CD4-positive, alpha-beta T cell (primary cell): ENCODE measurements at regions not wholly inside any gene's neighbourhood (a gene's known extent, or its start where the extent isn't known, plus 50 kb on each side); places are given as distances from the start of the nearest gene placed in this dataset.

Experiments
- ATAC-seq: fragments of 200-7000 bp; cut with Tn5 transposase; one replicate; pipeline ENCODE4 v1.10.0; 2022; ENCODE audit warnings: mild to moderate bottlenecking; ENCODE audit not compliant: poor library complexity
- CTCF ChIA-PET: fragments of 350-600 bp; sonication (Branson Sonifier 250); formaldehyde crosslinking; loops from one replicate; lab custom pipeline; 2021; ENCODE audit warnings: antibody characterized with exemption, inconsistent platforms; lab: Charles Lee
- POLR2A ChIA-PET: fragments of 350-600 bp; sonication (Branson Sonifier 250); formaldehyde crosslinking; loops from one replicate; lab custom pipeline; 2021; ENCODE audit warnings: antibody characterized with exemption, inconsistent platforms; lab: Charles Lee
- DNase-seq, 14 experiments: peaks; one replicate each; pipeline ENCODE4 v3.0.0-alpha.2; 2013 to 2020; ENCODE audit warnings: mixed read lengths in 2 of 14
- H3K27ac ChIP-seq, 2 donors: one replicate each; pipeline versions ENCODE4 v1.5.1 to v1.7.0; 2013; ENCODE audit warnings: low read length in 2 of 2, low read depth in 1 of 2, mild to moderate bottlenecking in 1 of 2
- H3K27me3 ChIP-seq, 2 experiments: 1 replicate in 1 of 2; 2 replicates in 1 of 2; pipeline versions ENCODE4 v1.6.1 to v1.7.0; 2013; ENCODE audit warnings: low read length in 2 of 2, control low read depth in 1 of 2, mild to moderate bottlenecking in 1 of 2, moderate library complexity in 1 of 2; ENCODE audit not compliant: insufficient read depth in 2 of 2, control insufficient read depth in 1 of 2
- H3K36me3 ChIP-seq: one replicate; pipeline ENCODE4 v1.6.1; 2013; ENCODE audit warnings: low read length, control low read depth; ENCODE audit not compliant: insufficient read depth
- H3K4me1 ChIP-seq: one replicate; pipeline ENCODE4 v1.6.1; 2013; ENCODE audit warnings: low read length, control low read depth; ENCODE audit not compliant: insufficient read depth
- H3K4me3 ChIP-seq: one replicate; pipeline ENCODE4 v1.5.1; 2013; ENCODE audit warnings: mild to moderate bottlenecking, low read length, moderate library complexity
- H3K9me3 ChIP-seq, 2 experiments: 1 replicate in 1 of 2; 2 replicates in 1 of 2; pipeline versions ENCODE4 v1.6.1 to v1.7.0; 2013; ENCODE audit warnings: low read length in 2 of 2, mild to moderate bottlenecking in 2 of 2, control low read depth in 1 of 2, moderate library complexity in 1 of 2; ENCODE audit not compliant: control insufficient read depth in 1 of 2, insufficient read depth in 1 of 2
- H3K27ac Mint-ChIP-seq: one replicate; pipeline ENCODE4 v1.8.0; 2020; ENCODE audit warnings: mixed read lengths
- H3K27me3 Mint-ChIP-seq: one replicate; pipeline ENCODE4 v1.8.0; 2021; ENCODE audit warnings: mixed read lengths
- H3K36me3 Mint-ChIP-seq: one replicate; pipeline ENCODE4 v1.8.0; 2021; ENCODE audit warnings: low read depth, mixed read lengths
- H3K4me1 Mint-ChIP-seq: one replicate; pipeline ENCODE4 v1.8.0; 2021; ENCODE audit warnings: low read depth, mixed read lengths
- H3K4me3 Mint-ChIP-seq: one replicate; pipeline ENCODE4 v1.8.0; 2020; ENCODE audit warnings: mild to moderate bottlenecking, mixed read lengths
- H3K9me3 Mint-ChIP-seq: one replicate; pipeline ENCODE4 v1.8.0; 2020; ENCODE audit warnings: mixed read lengths
- CTCF ChIP-seq: fragments of 200-600 bp; IDR thresholded peaks from one replicate; pipeline ENCODE4 v1.8.0; 2022; ENCODE audit warnings: antibody characterized with exemption, mild to moderate bottlenecking
- intact Hi-C, 2 experiments: fragments of 100-400 bp; cut with DNase I in 1 of 2; cut with micrococcal nuclease in 1 of 2; formaldehyde crosslinking; loops; one replicate each; pipeline versions ENCODE4 v1.15.1 to v1.9.0; 2023 to 2025; cut with DNase I, micrococcal nuclease

DNA sequence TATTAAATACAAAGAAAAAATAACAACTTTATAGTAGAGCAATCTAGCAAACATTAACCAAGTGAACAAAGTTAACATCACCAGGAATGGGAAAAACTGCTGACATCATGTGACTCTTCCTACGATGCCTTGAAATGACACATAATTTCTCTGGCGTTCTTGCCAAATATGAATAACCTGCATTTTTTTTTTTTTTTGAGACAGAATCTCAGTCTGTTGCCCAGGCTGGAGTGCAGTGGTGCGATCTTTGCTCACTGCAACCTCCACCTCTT, 126.5 kb upstream of the VKORC1L1 start:
- Mint-ChIP-seq H3K27ac (no peak overlapping the region), H3K9me3 (no peaks in the 10 kb centered on the region), H3K36me3 (peaks cover 17% of the 10 kb centered on the region), H3K4me3 (no peak overlapping the region), H3K27me3 (no peaks in the 10 kb centered on the region), H3K4me1 (peaks cover 29% of the 10 kb centered on the region)
- POLR2A ChIA-PET: no interaction called here
- Histone ChIP-seq H3K4me1 (peaks cover 13% of the 10 kb centered on the region), H3K27ac (no peak overlapping the region), H3K36me3 (no peaks in the 10 kb centered on the region), H3K27me3 (no peaks in the 10 kb centered on the region), H3K4me3 (no peak overlapping the region), H3K9me3 (no peaks in the 10 kb centered on the region)
- intact Hi-C loops: loop anchor here in 1 of 2 experiments (10.0 kb wide), 2 partner anchors 458 to 748 kb away; partner anchors contain the start of gene TPST1
- TF ChIP-seq CTCF: no peak
- DNase-seq (no peak), ATAC-seq (no peak)
- CTCF ChIA-PET: no interaction called here

DNA sequence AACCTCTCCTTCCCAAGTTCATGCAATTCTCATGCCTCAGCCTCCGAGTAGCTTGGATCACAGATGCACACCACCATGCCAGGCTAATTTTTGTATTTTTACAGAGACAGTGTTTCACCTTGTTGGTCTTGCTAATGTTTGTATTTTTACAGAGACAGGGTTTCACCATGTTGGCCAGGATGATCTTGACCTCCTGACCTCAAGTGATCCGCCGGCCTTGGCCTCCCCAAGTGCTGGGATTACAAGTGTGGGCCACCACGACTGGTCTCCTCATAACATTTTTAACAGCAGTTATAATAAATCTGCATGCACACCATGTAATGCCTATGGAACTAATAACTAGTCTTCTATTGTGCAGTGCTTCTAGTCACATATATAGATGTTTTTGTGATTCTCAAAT, 123.8 kb upstream of the VKORC1L1 start:
- Mint-ChIP-seq H3K36me3 (peaks cover 27% of the 10 kb centered on the region), H3K9me3 (no peaks in the 10 kb centered on the region), H3K27ac (no peak overlapping the region), H3K27me3 (no peaks in the 10 kb centered on the region), H3K4me1 (peaks cover 33% of the 10 kb centered on the region), H3K4me3 (peak overlapping the region; percentile 99)
- intact Hi-C loops: loop anchor here in 1 of 2 experiments (2.0 to 10.0 kb wide), 3 partner anchors 234 to 746 kb away; partner anchors contain the start of genes GUSB and TPST1
- no peak for ATAC-seq
- H3K27me3 ChIP-seq: no peaks in the 10 kb centered on the region
- peaks cover 25% of the 10 kb centered on the region for H3K4me1 ChIP-seq
- ChIA-PET POLR2A (no interaction called here), CTCF (no interaction called here)
- no peak overlapping the region for H3K4me3 ChIP-seq
- H3K36me3 ChIP-seq: peaks cover 6% of the 10 kb centered on the region
- no peak overlapping the region for H3K27ac ChIP-seq
- TF ChIP-seq CTCF: no peak
- H3K9me3 ChIP-seq: no peaks in the 10 kb centered on the region
- DNase-seq: no peak

DNA sequence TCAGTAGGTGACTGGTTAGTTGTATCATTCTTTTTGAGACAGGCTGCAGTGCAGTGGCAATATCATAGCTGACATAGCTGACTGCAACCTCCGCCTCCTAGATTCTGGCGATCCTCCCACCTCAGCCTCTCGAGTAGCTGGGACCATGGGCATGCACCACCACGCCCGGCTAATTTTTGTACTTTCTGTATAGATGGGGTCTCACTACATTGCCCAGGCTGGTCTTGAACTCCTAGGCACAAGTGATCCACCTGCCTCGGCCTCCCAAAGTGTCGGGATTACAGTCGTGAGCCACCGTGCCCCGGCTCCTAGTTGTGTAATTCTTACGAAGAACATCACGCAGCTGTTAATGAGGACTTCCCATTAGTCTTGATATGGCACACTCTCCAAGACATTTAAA, 123.4 kb upstream of the VKORC1L1 start:
- Mint-ChIP-seq H3K36me3 (peaks cover 31% of the 10 kb centered on the region), H3K4me1 (peaks cover 33% of the 10 kb centered on the region), H3K27ac (no peak overlapping the region), H3K4me3 (peak overlapping the region; percentile 99), H3K27me3 (no peaks in the 10 kb centered on the region), H3K9me3 (no peaks in the 10 kb centered on the region)
- ATAC-seq: no peak
- no peak overlapping the region for H3K27ac ChIP-seq
- ChIA-PET CTCF (no interaction called here), POLR2A (interaction anchor here (0.9 to 1.0 kb wide), 2 partner anchors 904 to 1172 kb away, joined by 3 to 5 read pairs; partner anchors contain the start of gene TMEM248)
- no peaks in the 10 kb centered on the region for H3K27me3 ChIP-seq
- intact Hi-C loops: loop anchor here in 1 of 2 experiments (2.0 to 10.0 kb wide), 3 partner anchors 233 to 745 kb away; partner anchors contain the start of genes GUSB and TPST1
- H3K36me3 ChIP-seq: peaks cover 8% of the 10 kb centered on the region
- DNase-seq: no peak
- TF ChIP-seq CTCF: no peak
- peaks cover 25% of the 10 kb centered on the region for H3K4me1 ChIP-seq
- H3K4me3 ChIP-seq: no peak overlapping the region
- no peaks in the 10 kb centered on the region for H3K9me3 ChIP-seq
